NB4 (cell line): ENCODE measurements at regions not wholly inside any gene's neighbourhood (a gene's known extent, or its start where the extent isn't known, plus 50 kb on each side); places are given as distances from the start of the nearest gene placed in this dataset.
A peak's percentile ranks its signal among the peaks of the same experiment; 100 is the strongest.

Experiments used
- POLR2A ChIP-seq: IDR thresholded peaks from 2 replicates; pipeline ENCODE4 v1.6.1; 2011; ENCODE audit warnings: mild to moderate bottlenecking; ENCODE audit not compliant: insufficient read length; ENCODE audit errors: extremely low read depth
- TF ChIP-seq, protein P1 (sequence below): IDR thresholded peaks from one replicate; pipeline ENCODE4 v1.5.1; 2012; ENCODE audit warnings: low read depth, low read length

DNA sequence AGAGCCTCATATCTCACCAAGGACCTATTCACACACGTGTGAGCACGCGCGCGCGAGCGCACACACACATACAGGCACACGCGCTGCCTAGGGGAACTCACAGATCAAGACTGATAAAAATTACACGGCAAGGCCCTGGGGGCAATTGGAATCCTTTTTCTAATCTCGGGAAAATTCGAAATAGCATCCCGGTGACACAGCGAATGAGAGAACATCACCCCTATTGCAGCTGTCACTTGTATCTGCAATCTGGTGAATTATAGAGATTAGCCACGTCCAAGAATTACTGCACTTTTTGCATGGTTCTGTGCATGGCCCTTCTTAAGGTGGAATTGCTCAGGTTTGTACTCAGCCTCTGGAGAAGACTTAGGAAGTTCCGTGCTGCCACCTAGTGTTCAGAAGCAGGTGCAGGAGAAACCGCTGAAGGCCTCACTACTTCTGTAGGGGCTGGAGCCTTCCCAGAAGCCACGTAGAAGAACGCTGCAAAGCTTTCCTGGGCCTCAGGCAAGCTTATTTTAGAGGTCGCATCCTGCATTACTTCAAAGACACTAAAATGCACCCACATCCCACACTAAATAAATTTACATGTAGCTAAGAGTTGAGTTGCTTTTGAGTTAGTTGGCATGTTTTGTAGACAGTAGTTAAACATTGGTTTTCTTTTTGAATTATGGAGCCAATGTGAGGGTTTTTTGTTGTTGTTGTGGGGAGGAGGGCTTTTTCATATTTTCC, 229.2 kb upstream of the CAMK1G start:
- TF ChIP-seq, protein P1, sequence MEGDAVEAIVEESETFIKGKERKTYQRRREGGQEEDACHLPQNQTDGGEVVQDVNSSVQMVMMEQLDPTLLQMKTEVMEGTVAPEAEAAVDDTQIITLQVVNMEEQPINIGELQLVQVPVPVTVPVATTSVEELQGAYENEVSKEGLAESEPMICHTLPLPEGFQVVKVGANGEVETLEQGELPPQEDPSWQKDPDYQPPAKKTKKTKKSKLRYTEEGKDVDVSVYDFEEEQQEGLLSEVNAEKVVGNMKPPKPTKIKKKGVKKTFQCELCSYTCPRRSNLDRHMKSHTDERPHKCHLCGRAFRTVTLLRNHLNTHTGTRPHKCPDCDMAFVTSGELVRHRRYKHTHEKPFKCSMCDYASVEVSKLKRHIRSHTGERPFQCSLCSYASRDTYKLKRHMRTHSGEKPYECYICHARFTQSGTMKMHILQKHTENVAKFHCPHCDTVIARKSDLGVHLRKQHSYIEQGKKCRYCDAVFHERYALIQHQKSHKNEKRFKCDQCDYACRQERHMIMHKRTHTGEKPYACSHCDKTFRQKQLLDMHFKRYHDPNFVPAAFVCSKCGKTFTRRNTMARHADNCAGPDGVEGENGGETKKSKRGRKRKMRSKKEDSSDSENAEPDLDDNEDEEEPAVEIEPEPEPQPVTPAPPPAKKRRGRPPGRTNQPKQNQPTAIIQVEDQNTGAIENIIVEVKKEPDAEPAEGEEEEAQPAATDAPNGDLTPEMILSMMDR, result peak; percentile 87
- no peak for TF ChIP-seq POLR2A
